ENCODE measurements at regions not wholly inside any gene's neighbourhood (a gene's known extent, or its start where the extent isn't known, plus 50 kb on each side); places are given as distances from the start of the nearest gene placed in this dataset.

GRCh38 chr2:139218181-139218580 is 438.0 kb upstream of the NXPH2 start:
- TF ChIP-seq EZH2 (IDR thresholded peaks at IDR 0.05; ENCODE audit: low read length) = no peak
- TF ChIP-seq, protein P1, sequence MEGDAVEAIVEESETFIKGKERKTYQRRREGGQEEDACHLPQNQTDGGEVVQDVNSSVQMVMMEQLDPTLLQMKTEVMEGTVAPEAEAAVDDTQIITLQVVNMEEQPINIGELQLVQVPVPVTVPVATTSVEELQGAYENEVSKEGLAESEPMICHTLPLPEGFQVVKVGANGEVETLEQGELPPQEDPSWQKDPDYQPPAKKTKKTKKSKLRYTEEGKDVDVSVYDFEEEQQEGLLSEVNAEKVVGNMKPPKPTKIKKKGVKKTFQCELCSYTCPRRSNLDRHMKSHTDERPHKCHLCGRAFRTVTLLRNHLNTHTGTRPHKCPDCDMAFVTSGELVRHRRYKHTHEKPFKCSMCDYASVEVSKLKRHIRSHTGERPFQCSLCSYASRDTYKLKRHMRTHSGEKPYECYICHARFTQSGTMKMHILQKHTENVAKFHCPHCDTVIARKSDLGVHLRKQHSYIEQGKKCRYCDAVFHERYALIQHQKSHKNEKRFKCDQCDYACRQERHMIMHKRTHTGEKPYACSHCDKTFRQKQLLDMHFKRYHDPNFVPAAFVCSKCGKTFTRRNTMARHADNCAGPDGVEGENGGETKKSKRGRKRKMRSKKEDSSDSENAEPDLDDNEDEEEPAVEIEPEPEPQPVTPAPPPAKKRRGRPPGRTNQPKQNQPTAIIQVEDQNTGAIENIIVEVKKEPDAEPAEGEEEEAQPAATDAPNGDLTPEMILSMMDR (optimal IDR thresholded peaks at IDR 0.05 in 1 of 3, IDR thresholded peaks at IDR 0.05 in 1 of 3, conservative IDR thresholded peaks at IDR 0.05 in 1 of 3; ENCODE audit: extremely low read depth in 1 of 3, insufficient read depth in 2 of 3, low read length in 3 of 3) = no peak
- Histone ChIP-seq H3K27me3 (ENCODE audit: control insufficient read depth, extremely low read depth, insufficient read depth, low read length) (no peaks in the 10 kb centered on the region), H4K20me1 (ENCODE audit: control insufficient read depth, extremely low read depth, insufficient read depth, low read length) (no peaks in the 10 kb centered on the region), H2AFZ (ENCODE audit: control insufficient read depth, low read length) (no peak overlapping the region), H3K4me2 (ENCODE audit: control insufficient read depth, extremely low read depth, insufficient read depth, low read depth, low read length) (no peak overlapping the region), H3K36me3 (ENCODE audit: control insufficient read depth in 2 of 2, extremely low read depth in 1 of 2, insufficient read depth in 2 of 2, low read length in 2 of 2) (no peaks in the 10 kb centered on the region), H3K79me2 (ENCODE audit: control insufficient read depth, insufficient read depth, low read length) (no peaks in the 10 kb centered on the region), H3K27ac (ENCODE audit: control insufficient read depth, insufficient read depth, low read length) (no peak overlapping the region), H3K9me3 (ENCODE audit: control insufficient read depth, low read depth, low read length) (no peaks in the 10 kb centered on the region), H3K4me1 (ENCODE audit: control insufficient read depth, extremely low read depth, insufficient read depth, low read length) (no peaks in the 10 kb centered on the region), H3K4me3 (ENCODE audit: control insufficient read depth in 2 of 3, extremely low read depth in 1 of 3, insufficient read depth in 2 of 3, low read depth in 1 of 3, low read length in 3 of 3) (no peak overlapping the region), H3K9ac (ENCODE audit: control insufficient read depth, extremely low read depth, insufficient read depth, low read length) (no peak overlapping the region), H3K9me1 (ENCODE audit: control insufficient read depth, extremely low read depth, insufficient read depth, low read length) (no peaks in the 10 kb centered on the region)
- no peak for DNase-seq (ENCODE audit: low read depth, low spot score)
- dilution Hi-C loops (cut with MboI; ENCODE audit: extremely low pct_ligation_motif_present, low sequenced_read_pairs) = no loop called here
- FAIRE-seq = no peak

- no peaks in the 10 kb centered on the region for H4K20me1 ChIP-seq (ENCODE audit: control insufficient read depth, extremely low read depth, insufficient read depth, low read length)
- no peak overlapping the region for H3K4me3 ChIP-seq (ENCODE audit: control insufficient read depth in 2 of 3, extremely low read depth in 1 of 3, insufficient read depth in 2 of 3, low read depth in 1 of 3, low read length in 3 of 3)
- H3K27me3 ChIP-seq (ENCODE audit: control insufficient read depth, extremely low read depth, insufficient read depth, low read length) = no peaks in the 10 kb centered on the region
- no peak for TF ChIP-seq EZH2 (IDR thresholded peaks at IDR 0.05; ENCODE audit: low read length)
- TF ChIP-seq, protein P1 (optimal IDR thresholded peaks at IDR 0.05 in 1 of 3, IDR thresholded peaks at IDR 0.05 in 1 of 3, conservative IDR thresholded peaks at IDR 0.05 in 1 of 3; ENCODE audit: extremely low read depth in 1 of 3, insufficient read depth in 2 of 3, low read length in 3 of 3) = no peak
- H2AFZ ChIP-seq (ENCODE audit: control insufficient read depth, low read length) = no peak overlapping the region
- no peak overlapping the region for H3K4me2 ChIP-seq (ENCODE audit: control insufficient read depth, extremely low read depth, insufficient read depth, low read depth, low read length)
- no peaks in the 10 kb centered on the region for H3K4me1 ChIP-seq (ENCODE audit: control insufficient read depth, extremely low read depth, insufficient read depth, low read length)
- H3K79me2 ChIP-seq (ENCODE audit: control insufficient read depth, insufficient read depth, low read length) = no peaks in the 10 kb centered on the region
- dilution Hi-C loops (cut with MboI; ENCODE audit: extremely low pct_ligation_motif_present, low sequenced_read_pairs) = no loop called here
- H3K9me3 ChIP-seq (ENCODE audit: control insufficient read depth, low read depth, low read length) = no peaks in the 10 kb centered on the region
- H3K9ac ChIP-seq (ENCODE audit: control insufficient read depth, extremely low read depth, insufficient read depth, low read length) = no peak overlapping the region
- DNase-seq (ENCODE audit: low read depth, low spot score) = no peak
- no peak for FAIRE-seq
- H3K36me3 ChIP-seq (ENCODE audit: control insufficient read depth in 2 of 2, extremely low read depth in 1 of 2, insufficient read depth in 2 of 2, low read length in 2 of 2) = no peaks in the 10 kb centered on the region
- H3K9me1 ChIP-seq (ENCODE audit: control insufficient read depth, extremely low read depth, insufficient read depth, low read length) = no peaks in the 10 kb centered on the region
- H3K27ac ChIP-seq (ENCODE audit: control insufficient read depth, insufficient read depth, low read length) = no peak overlapping the region
Observed at GRCh38 chr2:139217641-139218040, 437.5 kb upstream of the NXPH2 start.
